Peyer's patch (tissue), 4 donors: ENCODE measurements at regions not wholly inside any gene's neighbourhood (a gene's known extent, or its start where the extent isn't known, plus 50 kb on each side); places are given as distances from the start of the nearest gene placed in this dataset.

Experiments used
- POLR2A ChIP-seq, 2 donors: fragments of 450-650 bp; IDR thresholded peaks; one replicate each; pipeline ENCODE4 v1.5.1; 2017; ENCODE audit warnings: antibody characterized with exemption in 2 of 2, mild to moderate bottlenecking in 2 of 2, moderate library complexity in 2 of 2
- TF ChIP-seq, protein P1 (sequence below), 6 experiments: fragments of 450-650 bp in 4 of 6; fragments of 200-600 bp in 2 of 6; sonication (generic) in 1 of 6; IDR thresholded peaks; one replicate each; pipeline ENCODE4 v1.5.1; 2017 to 2019; ENCODE audit warnings: antibody characterized with exemption in 6 of 6, mild to moderate bottlenecking in 3 of 6, moderate library complexity in 1 of 6

DNA sequence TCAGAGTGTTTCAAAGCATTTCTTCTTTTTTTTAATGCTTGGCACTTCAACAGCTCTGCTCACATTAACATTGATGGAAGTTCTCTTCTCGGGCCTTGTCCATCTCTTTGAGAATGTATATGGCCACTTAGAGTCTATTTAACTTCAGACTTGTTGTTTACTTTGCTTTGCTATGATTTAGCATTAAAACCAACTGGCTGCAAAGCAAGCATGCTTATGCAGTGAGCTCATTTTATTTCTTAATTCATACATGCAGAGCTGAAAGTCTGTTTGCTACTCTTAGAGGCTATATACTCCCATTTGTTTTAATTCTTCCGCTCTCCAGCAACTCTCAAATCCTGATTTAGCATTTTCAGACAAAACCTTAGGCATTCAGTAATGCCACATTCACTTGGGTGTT lies 107.6 kb upstream of the PACRGL start:
- TF ChIP-seq, protein P1, sequence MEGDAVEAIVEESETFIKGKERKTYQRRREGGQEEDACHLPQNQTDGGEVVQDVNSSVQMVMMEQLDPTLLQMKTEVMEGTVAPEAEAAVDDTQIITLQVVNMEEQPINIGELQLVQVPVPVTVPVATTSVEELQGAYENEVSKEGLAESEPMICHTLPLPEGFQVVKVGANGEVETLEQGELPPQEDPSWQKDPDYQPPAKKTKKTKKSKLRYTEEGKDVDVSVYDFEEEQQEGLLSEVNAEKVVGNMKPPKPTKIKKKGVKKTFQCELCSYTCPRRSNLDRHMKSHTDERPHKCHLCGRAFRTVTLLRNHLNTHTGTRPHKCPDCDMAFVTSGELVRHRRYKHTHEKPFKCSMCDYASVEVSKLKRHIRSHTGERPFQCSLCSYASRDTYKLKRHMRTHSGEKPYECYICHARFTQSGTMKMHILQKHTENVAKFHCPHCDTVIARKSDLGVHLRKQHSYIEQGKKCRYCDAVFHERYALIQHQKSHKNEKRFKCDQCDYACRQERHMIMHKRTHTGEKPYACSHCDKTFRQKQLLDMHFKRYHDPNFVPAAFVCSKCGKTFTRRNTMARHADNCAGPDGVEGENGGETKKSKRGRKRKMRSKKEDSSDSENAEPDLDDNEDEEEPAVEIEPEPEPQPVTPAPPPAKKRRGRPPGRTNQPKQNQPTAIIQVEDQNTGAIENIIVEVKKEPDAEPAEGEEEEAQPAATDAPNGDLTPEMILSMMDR (IDR thresholded peaks at IDR 0.05): no peak
- no peak for TF ChIP-seq POLR2A (IDR thresholded peaks at IDR 0.05)
